Left lobe of liver (tissue), 2 donors: ENCODE measurements at regions not wholly inside any gene's neighbourhood (a gene's known extent, or its start where the extent isn't known, plus 50 kb on each side); places are given as distances from the start of the nearest gene placed in this dataset.

Experiments
- ATAC-seq: fragments of 200-7000 bp; cut with Tn5 transposase; one replicate; pipeline ENCODE4 v1.9.1; 2020; ENCODE audit warnings: mild to moderate bottlenecking, moderate library complexity
- DNase-seq: peaks from one replicate; pipeline ENCODE4 v3.0.0-alpha.2; 2020; ENCODE audit warnings: low spot score
- donor health status: DM: no; HTN: no; CAD: no; lungs with moderate emphysema.
- donor health status: DM: no; HTN: yes; CAD: no.

- no peak for DNase-seq
- ATAC-seq: no peak
Observed at GRCh38 chr2:71851094-71851750, 296.4 kb downstream of the CYP26B1 start.

GRCh38 chr2:71850306-71850801 lies 297.3 kb downstream of the CYP26B1 start:
- ATAC-seq: no peak

GRCh38 chr2:71849607-71850305 lies 297.9 kb downstream of the CYP26B1 start:
- ATAC-seq (no peak), DNase-seq (peak; percentile 19)

More at GRCh38 chr2:71850306-71850801, 297.3 kb downstream of the CYP26B1 start:
- peak; percentile 28 for DNase-seq

GRCh38 chr2:71849111-71849510 lies 298.6 kb downstream of the CYP26B1 start:
- no peak for ATAC-seq
- DNase-seq: peak; percentile 22

GRCh38 chr2:71846669-71847291 lies 300.9 kb downstream of the CYP26B1 start:
- no peak for ATAC-seq

GRCh38 chr2:71846072-71846471 lies 301.6 kb downstream of the CYP26B1 start:
- no peak for ATAC-seq
- DNase-seq: peak; percentile 32

More at GRCh38 chr2:71846669-71847291, 300.9 kb downstream of the CYP26B1 start:
- DNase-seq: peak; percentile 18

- ATAC-seq (no peak), DNase-seq (no peak)
Observed at GRCh38 chr2:71844967-71845366, 302.7 kb downstream of the CYP26B1 start.

GRCh38 chr2:71843391-71843850 lies 304.2 kb downstream of the CYP26B1 start:
- ATAC-seq: no peak
- DNase-seq: peak; percentile 18

- ATAC-seq (no peak), DNase-seq (peak; percentile 19)
Observed at GRCh38 chr2:71842744-71843143, 304.9 kb downstream of the CYP26B1 start.

GRCh38 chr2:71839826-71840225 lies 307.8 kb downstream of the CYP26B1 start:
- ATAC-seq: no peak
- DNase-seq: no peak

GRCh38 chr2:71834796-71835195 lies 312.9 kb downstream of the CYP26B1 start:
- ATAC-seq (no peak), DNase-seq (no peak)

- DNase-seq: peak; percentile 42
Observed at GRCh38 chr2:71833855-71834560, 313.7 kb downstream of the CYP26B1 start.

GRCh38 chr2:71833272-71833671 lies 314.4 kb downstream of the CYP26B1 start:
- no peak for DNase-seq
- no peak for ATAC-seq

More at GRCh38 chr2:71833855-71834560, 313.7 kb downstream of the CYP26B1 start:
- ATAC-seq: peak; percentile 23

- DNase-seq: no peak
- no peak for ATAC-seq
Observed at GRCh38 chr2:71832844-71833243, 314.8 kb downstream of the CYP26B1 start.

- DNase-seq (no peak), ATAC-seq (no peak)
Observed at GRCh38 chr2:71832388-71832787, 315.3 kb downstream of the CYP26B1 start.

GRCh38 chr2:71831193-71831577 lies 316.5 kb downstream of the CYP26B1 start:
- ATAC-seq: no peak

GRCh38 chr2:71830497-71831192 lies 317.0 kb downstream of the CYP26B1 start:
- ATAC-seq (no peak), DNase-seq (no peak)

More at GRCh38 chr2:71831193-71831577, 316.5 kb downstream of the CYP26B1 start:
- DNase-seq: peak; percentile 33

GRCh38 chr2:71829008-71829407 lies 318.7 kb downstream of the CYP26B1 start:
- ATAC-seq (no peak), DNase-seq (peak; percentile 14)

- DNase-seq (peak; percentile 18), ATAC-seq (no peak)
Observed at GRCh38 chr2:71827973-71828372, 319.7 kb downstream of the CYP26B1 start.

GRCh38 chr2:71827524-71827901 lies 320.1 kb downstream of the CYP26B1 start:
- DNase-seq (peak; percentile 30), ATAC-seq (no peak)
